DMS153 (cell line): ENCODE measurements at regions not wholly inside any gene's neighbourhood (a gene's known extent, or its start where the extent isn't known, plus 50 kb on each side); places are given as distances from the start of the nearest gene placed in this dataset.
"Not testable (repeated sequence)": the region's sequence is repeated elsewhere in the genome, so short reads cannot be mapped to it uniquely, and the experiment has no call there.

Experiments
- DNase-seq: peaks from one replicate; lab custom pipeline; 2025; lab: John Stamatoyannopoulos, UW

GRCh38 chr7:156014808-156015207 is 202.5 kb upstream of the SHH start:
- DNase-seq: no peak

- no peak for DNase-seq
Measured at GRCh38 chr7:156014201-156014600, 201.9 kb upstream of the SHH start.

GRCh38 chr7:156012412-156012811 is 200.1 kb upstream of the SHH start:
- DNase-seq: no peak

GRCh38 chr7:156009569-156009968 is 197.3 kb upstream of the SHH start:
- DNase-seq: no peak

GRCh38 chr7:156006876-156007275 is 194.6 kb upstream of the SHH start:
- not testable (repeated sequence) for DNase-seq

GRCh38 chr7:156006024-156006423 is 193.8 kb upstream of the SHH start:
- DNase-seq: no peak

- DNase-seq: no peak
Measured at GRCh38 chr7:156005202-156005691, 193.0 kb upstream of the SHH start.

GRCh38 chr7:156004265-156005201 is 192.3 kb upstream of the SHH start:
- DNase-seq: no peak

GRCh38 chr7:156003220-156004162 is 191.2 kb upstream of the SHH start:
- no peak for DNase-seq

GRCh38 chr7:156002362-156003066 is 190.3 kb upstream of the SHH start:
- no peak for DNase-seq

GRCh38 chr7:156001496-156002260 is 189.4 kb upstream of the SHH start:
- DNase-seq: no peak

GRCh38 chr7:156000601-156001396 is 188.5 kb upstream of the SHH start:
- no peak for DNase-seq

- DNase-seq: no peak
Measured at GRCh38 chr7:155999631-156000489, 187.6 kb upstream of the SHH start.

- no peak for DNase-seq
Measured at GRCh38 chr7:155998766-155999630, 186.7 kb upstream of the SHH start.

GRCh38 chr7:155998328-155998691 is 186.0 kb upstream of the SHH start:
- DNase-seq: no peak

- no peak for DNase-seq
Measured at GRCh38 chr7:155997431-155998327, 185.4 kb upstream of the SHH start.

GRCh38 chr7:155996718-155997280 is 184.5 kb upstream of the SHH start:
- no peak for DNase-seq
